K562 (cell line): ENCODE measurements at regions not wholly inside any gene's neighbourhood (a gene's known extent, or its start where the extent isn't known, plus 50 kb on each side); places are given as distances from the start of the nearest gene placed in this dataset.

Source experiments
- ATAC-seq: fragments of 200-7000 bp; cut with Tn5 transposase; 3 replicates; pipeline ENCODE4 v1.9.1; 2020; ENCODE audit warnings: moderate library complexity
- BruUV-seq: library from RNA; stranded (reverse); fragments of 400-500 nt; replicated peaks from 2 replicates; lab custom pipeline; 2021; lab: Mats Ljungman, UMichigan
- CTCF ChIA-PET: fragments of 300-600 bp; formaldehyde crosslinking; extraction: SDS; loops from one replicate; lab custom pipeline; 2021; ENCODE audit warnings: low intra/inter-chr PET ratio; lab: Yijun Ruan, JAX
- POLR2A ChIA-PET: fragments of 300-600, 350-650 bp; sonication (Branson Sonifier 250); formaldehyde crosslinking; extraction: SDS; loops from one replicate; lab custom pipeline; 2021; ENCODE audit warnings: antibody characterized with exemption, inconsistent platforms; lab: Yijun Ruan, JAX
- DNase-seq, 4 experiments: peaks; one replicate each; pipeline versions ENCODE4 v3.0.0 to v3.0.0-alpha.2; 2011 to 2018; ENCODE audit warnings: low spot score in 3 of 4, mixed read lengths in 3 of 4; ENCODE audit errors: extremely low read depth in 1 of 4
- FAIRE-seq: peaks from 2 replicates; lab custom pipeline; 2011; peaks lifted over from hg19 to GRCh38; lab: Jason Lieb, UNC
- H2AFZ ChIP-seq: 2 replicates; pipeline ENCODE4 v1.6.0; 2011; ENCODE audit warnings: low read depth, low read length, control low read depth, inconsistent platforms
- H3K27ac ChIP-seq: fragments of 200-600 bp; 3 replicates; pipeline ENCODE4 v1.8.0; 2011; ENCODE audit warnings: low read depth, mild to moderate bottlenecking, control low read depth, inconsistent platforms, low read length, moderate library complexity, mixed read lengths; ENCODE audit errors: extremely low read depth
- H3K27me3 ChIP-seq, 2 experiments: fragments of 300-600 bp in 1 of 2; 2 replicates in 1 of 2; 3 replicates in 1 of 2; pipeline versions ENCODE4 v1.6.0 to v1.8.0; 2011; ENCODE audit warnings: inconsistent platforms in 2 of 2, low read length in 2 of 2, mild to moderate bottlenecking in 1 of 2, mixed read lengths in 1 of 2, moderate library complexity in 1 of 2; ENCODE audit not compliant: control insufficient read depth in 2 of 2, insufficient read depth in 2 of 2
- H3K36me3 ChIP-seq: fragments of 300-600 bp; 3 replicates; pipeline ENCODE4 v1.8.0; 2011; ENCODE audit warnings: mild to moderate bottlenecking, low read length, inconsistent platforms; ENCODE audit not compliant: control insufficient read depth, insufficient read depth
- H3K4me1 ChIP-seq, 2 experiments: fragments of 200-600 bp in 1 of 2; replicated peaks in 1 of 2; 2 replicates in 1 of 2; 3 replicates in 1 of 2; pipeline versions ENCODE4 v1.5.1 to v1.8.0; 2011; ENCODE audit warnings: inconsistent platforms in 2 of 2, low read length in 2 of 2, mild to moderate bottlenecking in 1 of 2, mixed read lengths in 1 of 2, moderate library complexity in 1 of 2; ENCODE audit not compliant: control insufficient read depth in 2 of 2, insufficient read depth in 2 of 2
- H3K4me2 ChIP-seq: 2 replicates; pipeline ENCODE4 v1.6.1; 2011; ENCODE audit warnings: low read length, control low read depth, inconsistent platforms, mixed read lengths; ENCODE audit not compliant: insufficient read depth
- H3K4me3 ChIP-seq: fragments of 200-600 bp; sonication (generic), shearing (Covaris generic); 2 replicates; pipeline ENCODE4 v1.5.1; 2016; ENCODE audit warnings: control low read depth, inconsistent platforms
- H3K79me2 ChIP-seq: fragments of 200-600 bp; 3 replicates; pipeline ENCODE4 v1.8.0; 2011; ENCODE audit warnings: low read length, inconsistent platforms; ENCODE audit not compliant: control insufficient read depth, insufficient read depth
- H3K9ac ChIP-seq, 2 experiments: 2 replicates each; pipeline versions ENCODE4 v1.6.0 to v1.6.1; 2011; ENCODE audit warnings: low read depth in 2 of 2, low read length in 2 of 2, control low read depth in 1 of 2, inconsistent platforms in 1 of 2, mild to moderate bottlenecking in 1 of 2, mixed read lengths in 1 of 2; ENCODE audit not compliant: insufficient read depth in 1 of 2
- H3K9me1 ChIP-seq: one replicate; pipeline ENCODE4 v1.6.0; 2011; ENCODE audit warnings: inconsistent platforms, mild to moderate bottlenecking, low read length, moderate library complexity; ENCODE audit not compliant: control insufficient read depth, insufficient read depth
- H3K9me3 ChIP-seq: replicated peaks from 2 replicates; pipeline ENCODE4 v1.5.1; 2011; ENCODE audit warnings: low read depth, low read length, inconsistent platforms; ENCODE audit not compliant: control insufficient read depth, insufficient read depth
- H4K20me1 ChIP-seq: replicated peaks from 2 replicates; pipeline ENCODE4 v1.6.1; 2011; ENCODE audit warnings: low read length, inconsistent platforms, mixed read lengths; ENCODE audit not compliant: control insufficient read depth, insufficient read depth
- ARID1B ChIP-seq: fragments of 450-650 bp; IDR thresholded peaks from 2 replicates; pipeline ENCODE4 v1.6.1; 2016; ENCODE audit warnings: antibody characterized with exemption, mild to moderate bottlenecking, inconsistent platforms
- CBFA2T2 ChIP-seq: fragments of 450-650 bp; conservative IDR thresholded peaks from 2 replicates; pipeline ENCODE4 v1.6.1; 2017; ENCODE audit warnings: mild to moderate bottlenecking
- CBFA2T3 ChIP-seq: fragments of 450-650 bp; IDR thresholded peaks from 2 replicates; pipeline ENCODE4 v1.6.1; 2017
- CREM ChIP-seq: IDR thresholded peaks from 2 replicates; pipeline ENCODE4 v1.6.1; 2014; ENCODE audit warnings: antibody characterized with exemption, low read depth
- DMBX1 ChIP-seq: fragments of 250-450 bp; sonication (Bioruptor Pico); IDR thresholded peaks from 2 replicates; pipeline ENCODE4 v1.8.0; 2022; ENCODE audit warnings: inconsistent platforms, mild to moderate bottlenecking, moderate library complexity, borderline replicate concordance
- ELF4 ChIP-seq: fragments of 450-650 bp; formaldehyde crosslinking; IDR thresholded peaks from 2 replicates; pipeline ENCODE4 v1.4.0; 2022; ENCODE audit warnings: missing genetic modification characterization
- MBD2 ChIP-seq: sonication (generic); IDR thresholded peaks from 2 replicates; pipeline ENCODE4 v1.6.1; 2016; ENCODE audit warnings: low read depth, borderline replicate concordance
- MTA2 ChIP-seq: fragments of 450-650 bp; IDR thresholded peaks from 2 replicates; pipeline ENCODE4 v1.6.1; 2016; ENCODE audit warnings: low read depth
- NFE2 ChIP-seq: IDR thresholded peaks from 2 replicates; pipeline ENCODE4 v1.6.1; 2014; ENCODE audit warnings: antibody characterized with exemption, low read depth
- NFIC ChIP-seq: fragments of 450-650 bp; IDR thresholded peaks from 2 replicates; pipeline ENCODE4 v1.6.1; 2017; ENCODE audit warnings: mild to moderate bottlenecking, inconsistent platforms
- PBX2 ChIP-seq, 2 experiments: IDR thresholded peaks in 1 of 2; conservative IDR thresholded peaks in 1 of 2; 2 replicates each; pipeline ENCODE4 v1.6.1; 2016; ENCODE audit warnings: low read depth in 2 of 2, mild to moderate bottlenecking in 1 of 2, missing compliant biosample characterization in 1 of 2, missing genetic modification characterization in 1 of 2, moderate library complexity in 1 of 2
- PCBP1 ChIP-seq: fragments of 200-400 bp; formaldehyde crosslinking; IDR thresholded peaks from 2 replicates; pipeline ENCODE4 v1.6.1; 2018; ENCODE audit warnings: mild to moderate bottlenecking, low read depth, low read length; ENCODE audit not compliant: poor library complexity, severe bottlenecking
- PML ChIP-seq: IDR thresholded peaks from 2 replicates; pipeline ENCODE4 v1.6.1; 2012; ENCODE audit warnings: low read length, inconsistent platforms
- SMAD4 ChIP-seq: fragments of 250-450 bp; sonication (Bioruptor Pico); conservative IDR thresholded peaks from 2 replicates; pipeline ENCODE4 v1.8.0; 2021; ENCODE audit warnings: inconsistent platforms, mild to moderate bottlenecking, moderate library complexity
- SOX6 ChIP-seq: fragments of 450-650 bp; IDR thresholded peaks from 2 replicates; pipeline ENCODE4 v1.6.1; 2014; ENCODE audit warnings: mild to moderate bottlenecking
- TAL1 ChIP-seq: fragments of 450-650 bp; IDR thresholded peaks from 2 replicates; pipeline ENCODE4 v1.6.1; 2016; ENCODE audit warnings: mild to moderate bottlenecking
- TEAD4 ChIP-seq, 2 experiments: sonication (generic) in 1 of 2; formaldehyde crosslinking in 1 of 2; IDR thresholded peaks; 2 replicates each; pipeline versions ENCODE4 v1.6.1 to v1.8.0; 2012 to 2022; ENCODE audit warnings: borderline replicate concordance in 1 of 2, inconsistent platforms in 1 of 2, low read length in 1 of 2, mild to moderate bottlenecking in 1 of 2, missing genetic modification reagents in 1 of 2
- TRIM24 ChIP-seq, 2 experiments: fragments of 450-650 bp; IDR thresholded peaks; 2 replicates each; pipeline ENCODE4 v1.6.1; 2016
- ZBTB17 ChIP-seq: fragments of 450-650 bp; formaldehyde crosslinking; IDR thresholded peaks from 2 replicates; pipeline ENCODE4 v1.4.0; 2020; ENCODE audit warnings: mild to moderate bottlenecking
- ZNF449 ChIP-seq: fragments of 250-450 bp; sonication (Bioruptor Pico); IDR thresholded peaks from 2 replicates; pipeline ENCODE4 v1.8.0; 2022; ENCODE audit warnings: moderate library complexity, mild to moderate bottlenecking, inconsistent platforms
- ZNF644 ChIP-seq: fragments of 200-800 bp; sonication (Bioruptor generic); IDR thresholded peaks from 2 replicates; pipeline ENCODE4 v1.6.1; 2016; ENCODE audit warnings: low read depth, missing genetic modification characterization, missing compliant biosample characterization
- ZNF764 ChIP-seq: fragments of 250-450 bp; sonication (Bioruptor Pico); IDR thresholded peaks from 2 replicates; pipeline ENCODE4 v1.4.0; 2020; ENCODE audit warnings: low read depth, mild to moderate bottlenecking, moderate library complexity
- WGBS: fragments of 100-300 bp; shearing (Covaris generic); methylation state at CpG from one replicate; pipeline ENCODE4 v1.1.6; 2016; ENCODE audit warnings: low coverage, mixed read lengths; ENCODE audit not compliant: insufficient coverage; ENCODE audit errors: missing lambda C conversion rate; 5-methylcytosine and 5-hydroxymethylcytosine counted together
- in situ Hi-C: fragments of 300-500 bp; cut with MboI; formaldehyde crosslinking; loops from 4 replicates; pipeline ENCODE4 v1.15.0; 2018; ENCODE audit warnings: inconsistent platforms, mixed read lengths
- intact Hi-C: fragments of 100-400 bp; cut with micrococcal nuclease; formaldehyde crosslinking; loops from 2 replicates; pipeline ENCODE4 v1.14.2; 2022

- H3K36me3 ChIP-seq: no peaks in the 10 kb centered on the region
- no peaks in the 10 kb centered on the region for H3K79me2 ChIP-seq
- no peaks in the 10 kb centered on the region for H3K27me3 ChIP-seq
- 4% methylated on average over 3 of the region's 4 CpGs for WGBS
- intact Hi-C loops: no loop called here
- no peak overlapping the region for H3K4me2 ChIP-seq
- DNase-seq (peak in 1 of 4 experiments; percentile 77), ATAC-seq (no peak), FAIRE-seq (no peak)
- ChIA-PET POLR2A (no interaction called here), CTCF (no interaction called here)
- H2AFZ ChIP-seq: no peak overlapping the region
- H3K27ac ChIP-seq: no peak overlapping the region
- no peaks in the 10 kb centered on the region for H4K20me1 ChIP-seq
- no peaks in the 10 kb centered on the region for H3K4me1 ChIP-seq
- in situ Hi-C loops: no loop called here
- H3K9me1 ChIP-seq: no peaks in the 10 kb centered on the region
- no TSS peak for BruUV-seq
- no peaks in the 10 kb centered on the region for H3K9me3 ChIP-seq
- H3K4me3 ChIP-seq: no peak overlapping the region
- no peak overlapping the region for H3K9ac ChIP-seq
- TF ChIP-seq TAL1: peak; percentile 87
- TF ChIP-seq DMBX1 (CRISPR knock-in tag): peak; percentile 92
- no peak for TF ChIP-seq ZNF764
- TF ChIP-seq SMAD4 (CRISPR knock-in tag): peak; percentile 94
- peak; percentile 79 for TF ChIP-seq ARID1B
- peak; percentile 77; the same call in 1 of the 2 replicates for TF ChIP-seq ZNF449 (CRISPR knock-in tag)
- TF ChIP-seq ELF4 (CRISPR knock-in tag): peak; percentile 90
- TF ChIP-seq CREM: no peak
- TF ChIP-seq CBFA2T2: peak; percentile 90
- TF ChIP-seq PML: peak; percentile 38; the same call in 1 of the 2 replicates
- TF ChIP-seq ZNF644 (tag): peak; percentile 88
- TF ChIP-seq NFIC: peak; percentile 61
- no peak for TF ChIP-seq PCBP1
- TF ChIP-seq MBD2: no peak
- no peak for TF ChIP-seq NFE2
- TF ChIP-seq CBFA2T3: peak; percentile 91
- 0 out of 2 replicates have a peak, but pooled peaks have one; percentile 9 for TF ChIP-seq SOX6
- TF ChIP-seq PBX2 (CRISPR knock-in tag; IDR thresholded peaks at IDR 0.05; ENCODE audit: low read depth): no peak
- peak; percentile 66 for TF ChIP-seq PBX2 (tag; conservative IDR thresholded peaks at IDR 0.05; ENCODE audit: low read depth)
- TF ChIP-seq TRIM24 (IDR thresholded peaks at IDR 0.05): peak; percentile 40 to 55; a peak in 3 of 4 replicates
- TF ChIP-seq TEAD4 (IDR thresholded peaks at IDR 0.05; ENCODE audit: low read length): peak; percentile 82
- TF ChIP-seq TEAD4 (CRISPR knock-in tag; IDR thresholded peaks at IDR 0.05; ENCODE audit: borderline replicate concordance): no peak
- TF ChIP-seq MTA2: peak; percentile 48; the same call in 1 of the 2 replicates
- TF ChIP-seq ZBTB17 (CRISPR knock-in tag): 0 out of 2 replicates have a peak, but pooled peaks have one; percentile 68
Observed at GRCh38 chr4:116733370-116733769, 352.0 kb downstream of the TRAM1L1 start.
